ENCODE measurements at regions not wholly inside any gene's neighbourhood (a gene's known extent, or its start where the extent isn't known, plus 50 kb on each side); places are given as distances from the start of the nearest gene placed in this dataset.

GRCh38 chr3:70409018-70409417 lies 96.6 kb upstream of the MDFIC2 start:
- H3K36me3 Mint-ChIP-seq (ENCODE audit: low read depth): no peaks in the 10 kb centered on the region
- H3K4me3 Mint-ChIP-seq: no peak overlapping the region
- DNase-seq: no peak
- H3K27ac Mint-ChIP-seq: no peak overlapping the region
- no peak for TF ChIP-seq CTCF (IDR thresholded peaks at IDR 0.05)
- no peaks in the 10 kb centered on the region for H3K27me3 Mint-ChIP-seq (ENCODE audit: low read depth, poor library complexity)
- H3K9me3 Mint-ChIP-seq: peaks cover 18% of the 10 kb centered on the region
- H3K4me1 Mint-ChIP-seq: no peaks in the 10 kb centered on the region

DNA sequence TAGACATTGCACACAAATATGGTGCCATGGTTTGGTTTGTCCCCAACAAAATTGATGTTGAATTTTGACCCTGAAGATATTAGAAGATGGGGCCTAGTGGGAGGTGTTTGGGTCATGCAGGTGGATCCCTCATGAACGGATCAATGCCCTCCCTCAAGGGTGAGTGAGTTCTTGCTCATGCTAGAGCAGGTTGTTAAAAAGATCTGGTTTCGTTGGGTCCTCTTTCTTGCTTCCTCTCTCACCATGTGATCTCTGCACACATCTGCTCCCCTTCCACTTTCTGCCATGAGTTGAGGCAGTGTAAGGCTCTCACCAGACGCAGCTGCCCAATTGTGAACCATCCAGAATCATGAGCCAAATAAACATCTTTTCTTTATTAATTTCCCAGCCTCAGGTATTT lies 87.8 kb upstream of the MDFIC2 start:
- Mint-ChIP-seq H3K27ac (no peak overlapping the region), H3K36me3 (ENCODE audit: low read depth) (no peaks in the 10 kb centered on the region), H3K4me3 (no peak overlapping the region), H3K4me1 (no peaks in the 10 kb centered on the region), H3K27me3 (ENCODE audit: low read depth, poor library complexity) (no peaks in the 10 kb centered on the region), H3K9me3 (no peaks in the 10 kb centered on the region)
- TF ChIP-seq CTCF (IDR thresholded peaks at IDR 0.05): no peak
- DNase-seq: no peak

- H3K36me3 Mint-ChIP-seq (ENCODE audit: low read depth): no peaks in the 10 kb centered on the region
- TF ChIP-seq CTCF (IDR thresholded peaks at IDR 0.05): no peak
- no peak overlapping the region for H3K4me3 Mint-ChIP-seq
- no peaks in the 10 kb centered on the region for H3K4me1 Mint-ChIP-seq
- DNase-seq: no peak
- H3K27ac Mint-ChIP-seq: peak overlapping the region; percentile 21
- H3K27me3 Mint-ChIP-seq (ENCODE audit: low read depth, poor library complexity): peaks cover 3% of the 10 kb centered on the region
- no peaks in the 10 kb centered on the region for H3K9me3 Mint-ChIP-seq
Observed at GRCh38 chr3:70393881-70394612, 81.6 kb upstream of the MDFIC2 start.

- no peak for DNase-seq
- no peak for TF ChIP-seq CTCF (IDR thresholded peaks at IDR 0.05)
- no peaks in the 10 kb centered on the region for H3K9me3 Mint-ChIP-seq
- H3K36me3 Mint-ChIP-seq (ENCODE audit: low read depth): no peaks in the 10 kb centered on the region
- H3K27me3 Mint-ChIP-seq (ENCODE audit: low read depth, poor library complexity): peaks cover 3% of the 10 kb centered on the region
- no peaks in the 10 kb centered on the region for H3K4me1 Mint-ChIP-seq
- H3K27ac Mint-ChIP-seq: no peak overlapping the region
- no peak overlapping the region for H3K4me3 Mint-ChIP-seq
Observed at GRCh38 chr3:70392227-70392626, 79.8 kb upstream of the MDFIC2 start.

- Mint-ChIP-seq H3K27me3 (ENCODE audit: low read depth, poor library complexity) (no peaks in the 10 kb centered on the region), H3K36me3 (ENCODE audit: low read depth) (no peaks in the 10 kb centered on the region), H3K27ac (no peak overlapping the region), H3K4me3 (no peak overlapping the region), H3K4me1 (no peaks in the 10 kb centered on the region), H3K9me3 (no peaks in the 10 kb centered on the region)
- no peak for TF ChIP-seq CTCF (IDR thresholded peaks at IDR 0.05)
- DNase-seq: no peak
Observed at GRCh38 chr3:70387889-70388288, 75.5 kb upstream of the MDFIC2 start.

GRCh38 chr3:70386846-70387245 lies 74.4 kb upstream of the MDFIC2 start:
- no peak overlapping the region for H3K4me3 Mint-ChIP-seq
- no peak for DNase-seq
- no peaks in the 10 kb centered on the region for H3K4me1 Mint-ChIP-seq
- H3K27me3 Mint-ChIP-seq (ENCODE audit: low read depth, poor library complexity): no peaks in the 10 kb centered on the region
- H3K9me3 Mint-ChIP-seq: no peaks in the 10 kb centered on the region
- no peak for TF ChIP-seq CTCF (IDR thresholded peaks at IDR 0.05)
- H3K27ac Mint-ChIP-seq: no peak overlapping the region
- H3K36me3 Mint-ChIP-seq (ENCODE audit: low read depth): no peaks in the 10 kb centered on the region
